ENCODE measurements at regions not wholly inside any gene's neighbourhood (a gene's known extent, or its start where the extent isn't known, plus 50 kb on each side); places are given as distances from the start of the nearest gene placed in this dataset.
"Not testable (repeated sequence)": the region's sequence is repeated elsewhere in the genome, so short reads cannot be mapped to it uniquely, and the experiment has no call there.

DNA sequence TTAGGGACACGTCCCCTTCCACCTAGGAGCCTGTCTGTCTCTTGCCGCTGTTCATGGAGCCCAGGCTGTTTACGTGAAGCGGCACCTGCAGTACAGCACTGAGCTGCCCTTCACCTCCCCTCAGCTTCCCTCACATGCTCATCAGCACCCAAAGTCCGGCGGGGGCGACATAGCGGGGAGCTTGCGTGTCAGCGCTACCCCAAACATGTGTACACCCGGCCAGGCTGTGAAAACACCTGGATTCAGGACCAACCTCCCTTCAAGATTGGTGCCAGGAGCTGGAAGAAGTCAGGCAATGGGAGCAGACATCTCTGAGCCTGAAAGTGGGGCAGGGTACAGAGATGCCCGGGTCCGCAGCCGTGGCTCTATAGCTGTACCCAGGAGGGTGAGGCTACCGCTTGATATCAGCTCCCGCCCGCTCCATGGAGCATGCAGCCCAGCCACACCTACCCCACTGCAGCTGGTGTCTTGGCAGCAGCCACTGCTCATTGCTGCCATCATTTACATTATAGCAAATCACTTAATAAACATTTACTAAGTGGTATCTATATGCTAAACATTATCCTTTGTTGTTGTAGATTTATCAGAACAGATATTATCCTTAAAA lies 712.1 kb downstream of the CDH9 start:
- no peak for DNase-seq
- H3K27ac ChIP-seq, result no peak overlapping the region
- no peak overlapping the region for H3K4me3 ChIP-seq (ENCODE audit: low read depth, low read length)
- H3K27me3 ChIP-seq (ENCODE audit: insufficient read depth, low read depth, severe bottlenecking), result no peaks in the 10 kb centered on the region
- TF ChIP-seq CTCF (IDR thresholded peaks at IDR 0.05; ENCODE audit: low read depth, low read length), result no peak
- no peaks in the 10 kb centered on the region for H3K36me3 ChIP-seq
- no peaks in the 10 kb centered on the region for H3K9me3 ChIP-seq (ENCODE audit: severe bottlenecking)

DNA sequence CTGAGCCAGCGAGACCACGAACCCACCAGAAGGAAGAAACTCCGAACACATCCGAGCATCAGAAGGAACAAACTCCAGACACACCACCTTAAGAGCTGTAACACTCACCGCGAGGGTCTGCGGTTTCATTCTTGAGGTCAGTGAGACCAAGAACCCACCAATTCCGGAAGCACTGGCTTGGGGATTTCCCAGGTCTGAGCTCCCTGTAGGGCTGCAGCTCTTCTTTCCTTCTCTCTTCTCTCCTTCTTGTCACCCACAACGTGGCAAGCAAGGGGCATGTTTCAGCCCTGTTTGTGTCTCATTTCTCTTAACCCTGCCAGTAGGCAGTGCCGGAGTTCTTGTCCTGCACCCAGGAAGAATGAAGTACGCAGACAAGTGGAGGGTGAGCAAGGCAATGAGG lies 713.0 kb downstream of the CDH9 start:
- H3K9me3 ChIP-seq (ENCODE audit: severe bottlenecking); H3K36me3 ChIP-seq; DNase-seq; H3K4me3 ChIP-seq (ENCODE audit: low read depth, low read length); H3K27ac ChIP-seq; H3K27me3 ChIP-seq (ENCODE audit: insufficient read depth, low read depth, severe bottlenecking): not testable (repeated sequence)

GRCh38 chr5:26324273-26324895 lies 714.0 kb downstream of the CDH9 start:
- H3K4me3 ChIP-seq (ENCODE audit: low read depth, low read length); H3K9me3 ChIP-seq (ENCODE audit: severe bottlenecking); H3K27ac ChIP-seq; H3K27me3 ChIP-seq (ENCODE audit: insufficient read depth, low read depth, severe bottlenecking); H3K36me3 ChIP-seq; DNase-seq: not testable (repeated sequence)

- no peak for TF ChIP-seq CTCF (IDR thresholded peaks at IDR 0.05; ENCODE audit: low read depth, low read length)
- no peak overlapping the region for H3K4me3 ChIP-seq (ENCODE audit: low read depth, low read length)
- no peaks in the 10 kb centered on the region for H3K36me3 ChIP-seq
- no peak overlapping the region for H3K27ac ChIP-seq
- H3K9me3 ChIP-seq (ENCODE audit: severe bottlenecking), result no peaks in the 10 kb centered on the region
- DNase-seq, result no peak
- no peaks in the 10 kb centered on the region for H3K27me3 ChIP-seq (ENCODE audit: insufficient read depth, low read depth, severe bottlenecking)
These were observed 714.6 kb downstream of the CDH9 start for GRCh38 chr5:26323794-26324193.

DNA sequence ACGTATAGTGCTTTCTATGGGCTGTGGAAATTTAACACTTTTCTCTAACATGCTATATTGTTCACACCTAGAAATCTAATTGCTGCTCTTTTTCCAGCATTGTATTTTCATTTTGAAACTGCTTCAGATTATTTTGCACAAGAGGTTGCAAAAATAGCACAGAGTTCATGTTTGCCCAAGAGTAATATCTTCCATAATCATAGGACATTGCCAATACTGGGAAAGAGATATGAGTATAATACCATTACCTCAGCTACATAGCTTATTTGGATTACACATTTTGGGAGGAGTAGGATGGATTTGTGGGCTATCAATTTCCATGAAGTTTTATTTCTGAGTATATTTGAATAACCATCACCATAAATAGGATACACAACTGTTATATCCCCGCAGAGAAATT lies 717.1 kb downstream of the CDH9 start:
- Histone ChIP-seq H3K27ac (no peak overlapping the region), H3K9me3 (ENCODE audit: severe bottlenecking) (no peaks in the 10 kb centered on the region), H3K4me3 (ENCODE audit: low read depth, low read length) (no peak overlapping the region), H3K36me3 (no peaks in the 10 kb centered on the region), H3K27me3 (ENCODE audit: insufficient read depth, low read depth, severe bottlenecking) (no peaks in the 10 kb centered on the region)
- TF ChIP-seq CTCF (IDR thresholded peaks at IDR 0.05; ENCODE audit: low read depth, low read length), result no peak
- no peak for DNase-seq

DNA sequence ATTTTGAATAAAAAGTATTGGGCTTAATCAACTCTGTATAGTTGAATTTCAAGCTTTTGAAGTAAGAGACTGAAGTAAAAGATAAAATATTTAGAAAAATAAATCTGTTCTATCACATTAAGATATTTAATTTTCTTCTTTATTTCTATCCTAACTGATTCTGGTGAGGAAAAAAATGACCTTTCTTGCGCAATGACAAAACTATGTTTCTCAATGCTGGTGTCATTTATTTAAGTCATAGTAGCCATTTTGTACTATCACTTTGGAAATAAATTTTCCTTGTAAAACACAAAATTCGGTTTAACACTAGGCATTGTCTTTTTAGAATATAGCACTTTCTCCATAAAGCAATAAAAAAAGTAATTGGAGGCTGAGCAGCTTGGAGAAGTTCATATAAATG lies 728.0 kb downstream of the CDH9 start:
- H3K9me3 ChIP-seq (ENCODE audit: severe bottlenecking), result no peaks in the 10 kb centered on the region
- TF ChIP-seq CTCF (IDR thresholded peaks at IDR 0.05; ENCODE audit: low read depth, low read length), result no peak
- H3K4me3 ChIP-seq (ENCODE audit: low read depth, low read length), result no peak overlapping the region
- DNase-seq, result no peak
- H3K27me3 ChIP-seq (ENCODE audit: insufficient read depth, low read depth, severe bottlenecking), result no peaks in the 10 kb centered on the region
- no peak overlapping the region for H3K27ac ChIP-seq
- no peaks in the 10 kb centered on the region for H3K36me3 ChIP-seq

- H3K9me3 ChIP-seq (ENCODE audit: severe bottlenecking), result no peaks in the 10 kb centered on the region
- H3K4me3 ChIP-seq (ENCODE audit: low read depth, low read length), result no peak overlapping the region
- H3K36me3 ChIP-seq, result no peaks in the 10 kb centered on the region
- H3K27ac ChIP-seq, result no peak overlapping the region
- TF ChIP-seq CTCF (IDR thresholded peaks at IDR 0.05; ENCODE audit: low read depth, low read length), result no peak
- no peak for DNase-seq
- H3K27me3 ChIP-seq (ENCODE audit: insufficient read depth, low read depth, severe bottlenecking), result no peaks in the 10 kb centered on the region
These were observed 742.8 kb downstream of the CDH9 start for GRCh38 chr5:26295541-26295940.
